HG03460 (cell line): ENCODE measurements at regions not wholly inside any gene's neighbourhood (a gene's known extent, or its start where the extent isn't known, plus 50 kb on each side); places are given as distances from the start of the nearest gene placed in this dataset.

Experiments used
- ATAC-seq: cut with Tn5 transposase; IDR thresholded peaks from one replicate; pipeline ENCODE4 v1.9.1; 2021; ENCODE audit not compliant: unreplicated experiment

- ATAC-seq, result no peak
Observed at GRCh38 chr7:145665499-145666258, 450.9 kb upstream of the CNTNAP2 start.

GRCh38 chr7:145655666-145656065 is 460.9 kb upstream of the CNTNAP2 start:
- ATAC-seq, result no peak

GRCh38 chr7:145645135-145645515 is 471.5 kb upstream of the CNTNAP2 start:
- no peak for ATAC-seq

GRCh38 chr7:145644426-145645134 is 472.0 kb upstream of the CNTNAP2 start:
- no peak for ATAC-seq

- no peak for ATAC-seq
Observed at GRCh38 chr7:145643981-145644380, 472.6 kb upstream of the CNTNAP2 start.

- ATAC-seq, result no peak
Observed at GRCh38 chr7:145633513-145633912, 483.1 kb upstream of the CNTNAP2 start.

- no peak for ATAC-seq
Observed at GRCh38 chr7:145624618-145625017, 492.0 kb upstream of the CNTNAP2 start.

GRCh38 chr7:145605963-145606362 is 510.6 kb upstream of the CNTNAP2 start:
- ATAC-seq, result no peak

- ATAC-seq, result no peak
Observed at GRCh38 chr7:145599376-145599775, 517.2 kb upstream of the CNTNAP2 start.

GRCh38 chr7:145584401-145584800 is 532.2 kb upstream of the CNTNAP2 start:
- ATAC-seq, result no peak

- ATAC-seq, result no peak
Observed at GRCh38 chr7:145582742-145583303, 533.8 kb upstream of the CNTNAP2 start.

GRCh38 chr7:145557805-145558204 is 558.8 kb upstream of the CNTNAP2 start:
- no peak for ATAC-seq

GRCh38 chr7:145543242-145543641 is 573.4 kb upstream of the CNTNAP2 start:
- no peak for ATAC-seq

GRCh38 chr7:145539910-145540309 is 576.7 kb upstream of the CNTNAP2 start:
- ATAC-seq, result no peak

- ATAC-seq, result no peak
Observed at GRCh38 chr7:145534301-145534700, 582.3 kb upstream of the CNTNAP2 start.

GRCh38 chr7:145520284-145520683 is 596.3 kb upstream of the CNTNAP2 start:
- ATAC-seq, result no peak

- ATAC-seq, result no peak
Observed at GRCh38 chr7:145511004-145511403, 605.6 kb upstream of the CNTNAP2 start.

GRCh38 chr7:145497911-145498525 is 618.6 kb upstream of the CNTNAP2 start:
- no peak for ATAC-seq

- no peak for ATAC-seq
Observed at GRCh38 chr7:145490356-145490755, 626.2 kb upstream of the CNTNAP2 start.

- ATAC-seq, result no peak
Observed at GRCh38 chr7:145489609-145490008, 627.0 kb upstream of the CNTNAP2 start.

- no peak for ATAC-seq
Observed at GRCh38 chr7:145488816-145489215, 627.8 kb upstream of the CNTNAP2 start.

GRCh38 chr7:145481985-145482384 is 634.6 kb upstream of the CNTNAP2 start:
- ATAC-seq, result no peak
